ENCODE measurements at regions not wholly inside any gene's neighbourhood (a gene's known extent, or its start where the extent isn't known, plus 50 kb on each side); places are given as distances from the start of the nearest gene placed in this dataset.
A peak's percentile ranks its signal among the peaks of the same experiment; 100 is the strongest.

DNA sequence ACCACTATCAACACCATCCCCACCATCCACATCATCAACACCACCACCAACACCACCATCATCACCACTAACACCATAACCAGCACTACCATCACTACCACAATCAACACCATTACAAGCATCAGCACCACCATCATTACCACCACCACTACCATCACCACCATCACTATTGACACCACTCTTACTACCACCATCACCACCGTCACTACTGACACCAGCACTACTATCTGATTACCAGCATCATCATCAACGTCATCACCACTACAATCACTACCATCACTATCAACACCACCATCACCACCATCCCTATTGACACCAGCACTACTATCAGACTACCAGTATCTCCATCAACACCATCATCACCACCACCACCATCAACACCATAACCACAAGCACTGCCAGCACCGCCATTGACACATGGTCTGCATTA lies 106.1 kb upstream of the RUNX3 start:
- DNase-seq (ENCODE audit: low spot score) = no peak

DNA sequence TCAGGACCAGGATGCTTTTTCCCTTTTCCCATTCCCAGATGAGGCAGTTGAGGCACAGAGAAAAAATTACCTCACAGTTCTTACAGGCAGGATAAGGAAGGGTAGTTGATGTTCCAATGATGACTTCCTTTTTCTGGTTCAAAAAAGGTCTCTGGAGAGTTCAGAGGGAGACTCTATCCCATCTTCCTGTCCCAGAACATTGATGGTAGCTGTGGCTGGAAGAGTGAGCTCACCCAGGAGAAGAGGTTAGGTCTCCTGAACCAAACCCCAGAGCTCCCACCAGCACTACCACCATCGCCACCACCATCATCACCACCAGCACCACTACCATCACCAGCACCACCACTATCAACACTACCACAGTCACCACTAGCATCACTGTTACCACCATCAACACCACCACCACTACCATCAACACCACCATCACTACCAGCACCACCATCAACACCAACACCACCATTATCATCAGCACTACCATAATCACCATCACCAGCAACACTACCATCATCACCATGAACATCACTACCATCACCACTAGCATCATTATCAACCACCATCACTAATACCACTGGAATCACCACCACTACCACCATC lies 105.5 kb upstream of the RUNX3 start:
- no peak for DNase-seq (ENCODE audit: low spot score)

DNA sequence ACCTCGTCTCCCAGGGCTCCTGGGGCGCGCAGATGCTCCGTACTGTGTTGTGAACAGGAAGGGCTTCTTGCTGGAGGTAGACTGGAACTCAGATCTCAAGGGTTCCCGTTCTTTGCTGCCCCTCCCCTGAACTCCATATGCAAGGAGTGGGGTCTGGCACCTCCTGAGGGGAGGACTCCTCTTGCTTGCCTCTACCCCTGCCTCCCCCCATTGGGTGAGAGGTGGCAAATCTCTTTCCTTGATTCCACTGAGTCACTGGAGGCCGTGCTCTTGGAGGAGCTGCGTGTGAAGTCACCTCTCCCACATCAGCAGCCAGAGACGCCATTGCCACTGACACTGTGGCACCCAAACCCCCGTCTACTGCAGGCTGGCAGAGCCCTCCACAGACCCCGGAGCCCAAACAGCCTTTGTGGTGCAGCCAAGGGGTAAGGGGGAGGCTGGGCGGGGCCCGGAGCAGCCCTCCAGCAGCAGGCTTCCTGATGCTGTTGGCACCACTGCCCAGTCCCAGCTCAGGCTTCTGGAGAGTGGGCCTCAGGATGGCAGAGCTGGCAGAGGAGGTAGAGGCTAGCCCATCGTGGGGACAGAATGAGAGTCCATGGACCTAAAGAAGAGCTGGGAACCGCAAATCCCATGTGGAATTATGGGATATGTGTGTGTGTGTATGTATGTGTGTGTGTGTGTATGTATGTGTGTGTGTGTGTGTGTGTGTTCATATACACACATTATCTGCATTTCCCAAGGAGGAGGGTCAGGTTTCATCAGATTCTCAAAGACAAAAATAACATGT lies 104.9 kb upstream of the RUNX3 start:
- no peak for DNase-seq (ENCODE audit: low spot score)

DNA sequence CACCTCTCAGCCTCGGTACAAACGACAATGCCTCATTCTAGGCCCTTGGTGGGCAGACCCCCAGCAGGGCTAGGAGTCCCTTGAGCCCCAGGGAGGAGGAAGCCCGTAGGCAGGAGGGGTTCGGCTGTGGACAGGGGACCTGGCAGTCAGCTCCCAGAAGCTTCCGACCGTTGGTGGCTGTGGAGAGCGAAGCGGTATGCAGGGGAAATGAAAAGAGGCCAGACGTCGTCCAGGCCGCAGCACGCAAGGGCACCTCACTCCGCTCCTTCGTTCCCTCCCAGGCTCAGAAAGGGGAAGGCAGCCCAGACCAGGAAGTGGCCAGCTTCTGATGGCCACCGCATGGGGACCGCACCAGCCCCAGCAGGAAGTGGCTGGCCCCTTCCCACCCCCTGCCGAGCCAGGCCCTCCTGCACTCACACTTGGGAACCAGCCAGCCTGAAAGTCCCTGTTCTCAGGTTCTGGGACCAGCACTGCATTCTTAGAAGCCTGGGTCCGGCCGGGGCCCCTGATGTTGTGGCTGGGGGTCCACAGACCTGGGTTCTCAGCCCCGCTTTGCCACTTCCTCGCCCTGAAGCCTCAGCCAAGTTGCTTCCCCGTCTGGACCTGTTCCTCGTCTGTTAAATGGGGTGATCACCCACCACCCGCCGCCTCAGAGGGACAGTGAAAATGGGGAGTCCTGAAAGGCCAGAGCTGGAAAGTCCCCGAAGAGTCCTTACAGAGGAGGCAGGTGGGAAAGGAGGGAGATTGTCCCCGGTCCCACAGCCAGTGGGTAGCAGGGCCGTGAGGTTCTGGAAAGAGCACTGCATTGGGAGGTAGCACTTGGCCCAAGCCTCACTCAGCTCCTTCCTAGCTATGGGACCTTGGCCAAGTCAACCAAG lies 104.0 kb upstream of the RUNX3 start:
- no peak for DNase-seq (ENCODE audit: low spot score)

DNA sequence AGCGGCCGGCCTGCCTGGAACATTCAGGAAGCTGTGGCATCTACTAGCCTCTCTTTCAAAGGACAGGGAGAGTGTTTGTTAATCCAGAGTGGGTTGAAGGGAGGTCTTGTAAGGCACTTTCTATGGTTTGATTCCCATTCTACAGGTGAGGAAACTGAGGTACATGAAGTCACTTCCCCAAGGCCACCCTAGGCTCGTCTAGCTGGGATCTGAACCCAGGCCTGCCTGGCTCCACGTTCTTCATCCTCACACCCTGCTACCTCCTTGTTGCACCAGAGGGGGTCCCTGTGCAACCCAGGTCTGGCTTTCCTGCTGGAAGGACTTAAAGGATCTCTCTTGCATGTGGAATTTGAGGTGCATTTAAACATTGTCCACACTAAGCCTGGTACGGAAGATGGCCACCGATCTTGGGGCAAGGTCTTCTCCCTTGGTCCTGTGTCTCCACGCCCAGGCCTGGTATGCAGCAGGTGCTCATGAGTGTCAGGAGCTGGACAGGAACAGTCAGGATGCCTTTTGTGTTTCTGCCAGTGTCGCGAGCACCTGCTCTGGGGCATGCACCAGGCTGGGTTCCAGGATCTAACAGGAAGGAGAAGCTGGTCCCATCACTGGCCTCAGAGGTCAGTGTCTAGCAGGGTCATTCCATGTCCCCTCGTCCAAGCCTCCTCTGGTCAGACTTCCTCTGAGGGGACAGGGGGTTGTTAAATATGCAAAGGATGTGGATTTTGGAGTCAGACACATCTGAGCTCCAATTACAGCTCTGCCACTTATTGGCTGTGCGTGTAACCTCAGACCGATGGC lies 103.2 kb upstream of the RUNX3 start:
- DNase-seq (ENCODE audit: low spot score) = no peak

DNA sequence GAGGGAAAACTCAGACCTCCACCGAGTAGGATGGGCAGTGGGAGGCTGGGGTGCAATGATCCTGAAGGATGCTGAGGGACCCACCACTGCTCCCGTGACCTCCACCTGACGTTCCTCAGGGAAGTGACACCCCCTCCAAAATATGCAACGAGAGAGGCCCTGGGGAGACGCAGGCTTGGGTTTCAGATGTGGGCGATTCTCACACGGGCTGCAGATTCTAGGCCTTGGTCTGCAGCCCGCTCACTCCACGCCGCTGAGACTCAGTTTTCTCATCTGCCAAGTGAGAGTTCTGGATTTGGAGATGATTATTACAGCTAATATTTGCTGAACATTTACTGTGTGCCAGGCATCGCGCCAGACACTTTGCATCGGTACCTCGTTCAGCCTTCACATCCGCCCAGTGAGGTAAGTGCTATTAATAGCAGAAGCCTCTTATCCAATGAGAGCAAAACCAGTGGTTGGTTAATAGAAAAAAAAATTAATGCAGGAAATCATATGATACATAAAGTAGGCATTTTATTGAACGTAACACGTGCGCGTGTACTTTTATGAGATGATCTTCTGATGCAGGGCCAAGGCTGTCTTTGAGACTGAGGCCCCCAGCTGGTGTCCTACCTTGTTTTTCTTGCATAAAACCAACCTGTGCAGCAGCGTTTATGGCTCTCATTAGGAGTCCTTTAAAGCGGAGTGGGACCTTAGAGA lies 102.0 kb upstream of the RUNX3 start:
- peak; percentile 44 for DNase-seq (ENCODE audit: low spot score)

DNA sequence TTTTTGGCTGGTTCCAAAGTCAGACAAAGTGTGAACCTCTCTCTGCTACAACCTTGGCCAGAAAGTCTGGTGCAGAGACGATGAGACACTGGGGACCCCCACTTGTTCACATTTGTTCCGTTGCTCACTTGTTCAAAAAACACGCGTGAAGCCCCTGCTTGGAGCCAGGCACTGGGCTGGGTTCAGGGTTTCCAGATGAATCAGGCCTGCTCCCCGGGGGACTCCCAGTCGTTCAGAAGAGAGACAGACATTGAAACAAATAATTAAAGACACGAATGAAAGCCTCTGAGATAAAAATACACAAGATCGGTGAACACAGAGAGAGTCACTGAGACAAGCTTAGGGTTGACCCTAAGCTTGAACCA lies 101.5 kb upstream of the RUNX3 start:
- peak; percentile 54 for DNase-seq (ENCODE audit: low spot score)

DNA sequence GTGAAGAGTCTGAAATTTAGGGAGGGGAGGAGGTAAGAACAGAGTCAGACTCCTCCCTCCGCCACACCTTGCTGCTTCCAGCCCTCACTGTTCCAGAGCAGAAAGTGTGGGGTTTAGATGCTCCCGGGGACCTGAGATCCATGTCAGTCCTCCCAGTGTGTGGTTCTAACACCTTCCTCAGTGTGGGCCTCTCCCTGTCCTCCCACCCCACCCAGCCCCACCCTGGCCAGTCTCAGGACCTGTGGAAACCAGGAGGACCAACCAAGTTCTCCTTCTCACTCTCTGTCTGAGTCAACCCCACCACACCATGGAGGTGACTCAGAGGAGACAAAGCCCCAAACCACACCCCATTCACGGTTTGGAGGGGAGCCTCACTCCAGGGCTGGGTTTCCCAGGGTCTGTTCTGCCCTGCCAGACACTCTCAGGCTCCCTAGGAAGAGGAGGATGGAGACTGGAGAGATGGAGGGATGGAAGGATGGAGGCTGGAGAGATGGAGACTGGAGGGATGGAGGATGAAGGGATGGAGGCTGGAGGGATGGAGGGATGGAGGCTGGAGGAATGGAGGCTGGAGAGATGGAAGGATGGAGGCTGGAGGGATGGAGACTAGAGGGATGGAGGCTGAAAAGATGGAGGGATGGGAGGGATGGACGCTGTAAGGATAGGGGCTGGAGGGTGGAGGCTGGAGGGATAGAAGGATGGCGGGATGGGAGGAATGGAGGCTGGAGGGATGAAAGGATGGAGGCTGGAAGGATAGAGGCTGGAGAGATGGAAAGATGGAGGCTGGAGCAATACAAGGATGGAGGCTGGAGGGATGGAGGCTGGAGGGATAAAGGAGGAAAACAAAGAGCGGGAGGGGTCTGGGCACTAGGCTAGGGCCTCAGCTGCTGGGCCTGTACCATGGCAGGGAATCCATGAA lies 100.9 kb upstream of the RUNX3 start:
- DNase-seq (ENCODE audit: low spot score) = peak; percentile 95

DNA sequence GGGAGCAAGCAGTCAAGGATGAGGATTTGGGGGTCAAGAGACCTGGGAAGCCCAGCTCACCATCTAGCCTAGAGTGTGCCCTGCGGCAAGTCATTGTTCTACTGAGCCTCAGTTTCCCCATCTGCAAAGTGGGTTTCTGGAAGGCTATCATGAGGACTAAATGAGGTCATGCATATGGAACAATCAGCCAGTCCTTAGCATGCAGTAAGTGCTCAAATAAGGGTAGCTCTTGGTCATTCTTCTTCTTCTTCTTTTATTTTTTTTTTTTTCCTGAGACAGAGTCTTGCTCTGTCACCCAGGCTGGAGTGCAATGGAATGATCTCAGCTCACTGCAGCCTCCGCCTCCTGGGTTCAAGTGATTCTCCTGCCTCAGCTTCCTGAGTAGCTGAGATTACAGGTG lies 99.9 kb upstream of the RUNX3 start:
- no peak for DNase-seq (ENCODE audit: low spot score)

DNA sequence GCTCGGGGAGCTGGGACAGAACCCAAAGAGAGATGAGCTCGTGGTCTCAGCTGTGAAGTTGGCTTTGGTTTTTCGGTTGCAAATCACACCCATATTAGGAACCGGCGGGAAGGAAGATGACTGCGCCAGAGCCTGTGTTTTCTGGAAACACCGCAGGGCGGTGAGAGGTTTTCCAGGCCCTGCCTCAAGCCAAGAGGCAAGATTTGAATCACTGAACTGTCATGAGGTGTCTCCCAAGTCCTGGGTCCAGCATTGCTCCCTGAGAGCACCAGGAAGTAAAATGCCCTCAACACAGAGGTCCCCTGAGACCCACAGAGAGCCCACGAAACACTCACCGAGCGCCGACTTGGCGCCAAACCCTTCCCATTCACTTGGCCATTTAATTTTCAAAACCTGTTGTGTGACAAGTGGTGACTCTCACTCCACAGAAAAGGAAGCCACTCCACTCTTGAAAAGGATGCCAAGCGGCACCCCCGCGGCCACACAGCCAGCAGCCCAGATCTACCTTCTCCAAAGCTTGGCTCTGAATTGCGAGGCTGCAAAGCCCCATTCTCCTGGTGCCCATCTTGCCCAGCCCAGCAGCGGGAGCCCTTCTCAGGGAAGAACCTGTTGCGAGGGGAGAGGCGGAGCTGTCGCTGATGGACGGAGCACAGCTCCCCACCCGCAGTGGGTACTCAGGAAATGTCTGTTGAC lies 99.0 kb upstream of the RUNX3 start:
- peak; percentile 82 for DNase-seq (ENCODE audit: low spot score)

DNA sequence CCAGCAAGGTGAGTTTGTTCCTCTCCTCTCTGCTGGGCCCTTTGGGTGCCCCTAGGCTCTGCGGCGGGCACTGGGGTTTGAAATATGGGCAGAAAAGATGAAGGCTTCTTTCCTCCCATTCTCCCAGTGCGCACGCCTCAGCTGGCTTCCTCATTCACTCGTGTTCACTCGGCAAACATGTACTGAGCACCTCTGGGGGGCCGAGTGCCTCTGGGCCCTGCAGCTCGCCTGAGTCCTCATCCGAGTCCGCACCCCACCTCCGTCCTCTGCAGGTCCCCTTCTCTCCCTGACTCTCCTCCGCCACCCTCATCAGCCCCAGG lies 98.5 kb upstream of the RUNX3 start:
- no peak for DNase-seq (ENCODE audit: low spot score)

DNA sequence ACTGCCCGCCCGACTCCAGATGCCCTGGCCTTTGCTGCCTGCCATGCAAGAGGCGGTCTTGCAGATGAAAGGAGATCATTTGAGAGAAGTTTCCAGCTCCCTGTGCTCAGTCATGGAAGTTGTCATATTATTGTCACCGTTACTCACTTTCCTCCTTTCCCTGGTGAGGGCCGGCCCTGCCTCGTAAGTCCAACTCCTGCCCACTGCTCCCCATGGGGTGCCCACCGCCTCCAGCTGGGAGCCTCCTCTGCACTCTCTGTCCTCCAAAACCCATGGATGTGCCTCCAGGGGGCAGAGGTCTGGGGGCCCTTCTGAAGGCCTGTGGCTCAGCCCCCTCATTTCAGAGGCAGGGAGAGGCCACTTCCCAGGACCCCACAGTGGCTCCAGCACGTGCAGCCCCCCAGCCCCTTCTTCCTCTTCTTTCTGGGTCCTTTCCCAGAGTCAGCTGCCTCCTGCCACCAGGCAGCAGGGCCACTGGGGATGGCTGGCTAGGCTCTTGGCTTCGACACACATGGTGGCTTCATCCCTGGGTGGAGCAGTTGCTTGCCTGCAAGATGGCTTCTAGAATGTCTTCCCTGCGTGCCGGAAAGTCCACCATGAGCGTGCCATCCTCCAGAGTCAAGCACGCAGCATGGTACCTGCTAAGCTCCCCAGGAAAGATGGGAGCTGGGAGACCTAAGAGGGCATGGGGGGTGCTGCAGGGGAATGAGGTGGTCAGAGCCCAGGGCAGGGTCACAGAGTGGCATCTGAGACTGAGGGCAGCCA lies 97.9 kb upstream of the RUNX3 start:
- no peak for DNase-seq (ENCODE audit: low spot score)

DNA sequence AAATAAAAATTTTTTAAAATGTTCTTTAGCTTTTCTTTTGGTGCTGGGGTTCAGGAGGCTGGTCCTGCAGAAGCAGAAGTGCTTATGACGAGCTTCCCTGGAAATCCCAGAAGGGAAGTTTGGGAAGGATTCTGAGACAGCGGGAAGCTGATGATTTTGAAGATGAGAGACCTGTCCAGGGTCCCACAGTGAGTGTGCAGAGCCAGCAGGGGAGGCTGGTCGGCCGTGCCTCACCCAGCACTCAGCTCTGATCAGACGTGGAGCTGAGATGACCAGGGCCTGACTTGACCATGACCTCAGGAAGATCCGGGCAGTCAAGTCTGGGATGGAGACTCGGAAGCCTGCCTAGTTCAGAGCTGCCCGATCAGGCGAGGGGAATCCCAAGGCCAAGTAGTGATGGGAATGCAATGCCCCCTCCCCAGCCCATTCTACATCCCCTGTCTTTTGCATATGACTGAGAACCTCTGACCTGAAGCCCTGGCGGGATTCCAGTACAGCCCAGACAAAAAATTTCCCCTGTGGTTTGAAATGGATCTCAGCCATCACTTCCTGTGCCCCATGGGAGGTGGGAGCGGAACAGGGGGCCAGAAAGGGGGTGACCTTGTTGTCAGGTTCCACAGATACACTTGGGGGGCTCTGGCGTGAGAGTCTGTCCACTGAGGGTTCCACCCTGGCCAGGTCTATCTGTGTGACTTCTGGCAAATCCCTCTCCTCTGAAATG lies 96.8 kb upstream of the RUNX3 start:
- no peak for DNase-seq (ENCODE audit: low spot score)

DNA sequence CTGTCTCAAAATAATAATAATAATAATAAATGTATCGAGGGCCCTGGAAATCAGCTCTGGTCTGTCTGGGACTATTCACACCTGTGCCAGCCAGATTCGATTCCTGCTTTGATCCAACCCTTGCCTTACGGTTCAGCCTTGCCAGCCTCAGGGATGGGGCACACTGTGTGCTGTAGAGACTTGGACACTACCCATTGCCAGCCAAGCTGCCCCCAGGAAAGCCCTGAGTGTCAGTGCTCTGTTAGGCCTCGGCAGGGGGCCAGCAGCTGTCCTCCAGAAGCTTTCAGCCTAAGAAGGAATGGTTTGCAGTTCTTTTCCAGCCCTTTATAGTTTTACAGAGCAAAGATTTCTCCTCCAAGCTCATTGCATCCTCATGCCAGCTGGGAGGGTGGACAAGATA lies 96.2 kb upstream of the RUNX3 start:
- DNase-seq (ENCODE audit: low spot score) = no peak

DNA sequence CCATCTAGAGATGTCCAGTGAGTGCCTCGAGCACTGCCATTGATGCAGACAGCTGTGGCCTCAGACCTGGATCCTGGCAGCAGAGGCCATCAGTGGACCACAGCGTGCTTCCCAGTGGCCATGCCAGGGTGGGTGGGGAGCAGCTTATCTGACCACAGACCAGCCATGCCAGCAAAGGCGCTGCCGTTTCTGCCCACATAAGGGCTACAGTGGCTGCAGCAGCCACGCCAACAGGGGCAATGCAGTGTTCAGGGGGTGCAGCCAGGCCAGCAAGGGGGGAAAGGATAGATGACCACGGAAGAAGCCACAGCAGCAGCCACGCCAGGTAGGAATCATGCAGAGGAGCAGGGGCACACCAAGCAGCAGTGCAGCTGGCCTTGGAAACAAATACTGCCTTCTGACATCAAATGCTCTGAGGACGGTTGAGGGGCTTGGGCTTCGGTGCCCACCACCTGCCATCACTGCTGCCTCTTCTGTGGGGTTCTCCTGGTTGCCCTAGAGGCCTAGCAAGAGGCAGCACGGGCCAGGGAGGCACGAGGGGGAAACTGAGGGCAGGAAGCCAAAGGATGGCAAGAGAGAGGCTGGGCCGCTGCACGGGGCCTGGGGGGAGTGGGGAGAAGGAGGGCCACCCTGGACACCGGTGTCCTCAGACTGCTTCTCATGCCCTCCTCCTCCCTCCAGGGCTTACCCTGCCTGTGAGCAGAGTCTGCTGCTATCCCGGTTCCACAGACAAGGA lies 94.7 kb upstream of the RUNX3 start:
- no peak for DNase-seq (ENCODE audit: low spot score)

DNA sequence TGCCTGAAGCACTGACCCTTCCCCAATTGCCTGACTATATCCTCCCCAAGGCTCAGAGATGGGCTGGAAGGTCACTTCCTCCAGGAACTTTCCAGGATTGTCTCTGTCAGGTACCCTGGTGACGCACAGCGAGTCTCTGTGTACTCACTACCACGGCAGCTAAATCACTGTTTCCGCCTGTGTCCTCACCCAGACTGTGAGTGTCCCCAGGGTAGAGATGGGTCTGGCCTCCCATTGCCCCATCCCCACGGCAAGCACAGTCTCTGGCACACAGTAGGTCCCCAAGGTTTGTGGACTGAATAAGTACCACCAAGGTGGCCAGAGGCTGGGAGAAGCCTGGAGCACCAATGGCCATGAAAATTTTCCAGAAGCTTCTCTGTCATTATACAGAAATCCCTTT lies 93.8 kb upstream of the RUNX3 start:
- DNase-seq (ENCODE audit: low spot score) = no peak

DNA sequence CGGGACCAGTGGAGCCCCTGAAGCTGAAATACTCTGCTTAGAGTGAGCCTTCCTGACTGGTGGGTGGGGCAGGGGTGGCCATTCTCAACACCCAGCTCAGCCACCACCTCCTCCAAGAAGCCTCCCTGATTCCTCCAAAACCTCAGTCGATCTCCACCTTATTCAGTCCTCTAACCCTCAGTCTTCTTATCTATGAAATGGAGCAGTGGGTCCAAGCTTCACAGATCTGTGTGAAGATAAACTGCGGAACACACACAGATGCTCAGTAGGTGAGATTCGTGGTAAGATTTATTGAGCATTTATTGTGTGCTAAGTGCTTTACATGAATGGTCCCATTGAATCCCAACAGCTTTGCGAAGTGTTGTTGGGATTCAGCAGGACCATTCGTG lies 93.1 kb upstream of the RUNX3 start:
- no peak for DNase-seq (ENCODE audit: low spot score)

Data from activated CD4-positive, alpha-beta T cell treated with anti-CD3 and anti-CD28 coated beads, Interleukin-2, Interleukin-4, amounts not matched to agents 100 ng/mL and 50 ng/mL, durations not matched to agents 16 hours and 8 hours (primary cell).